GM21717 (cell line): ENCODE measurements at regions not wholly inside any gene's neighbourhood (a gene's known extent, or its start where the extent isn't known, plus 50 kb on each side); places are given as distances from the start of the nearest gene placed in this dataset.
"Not testable (repeated sequence)": the region's sequence is repeated elsewhere in the genome, so short reads cannot be mapped to it uniquely, and the experiment has no call there.

ENCODE experiments used
- ATAC-seq: cut with Tn5 transposase; IDR thresholded peaks from one replicate; pipeline ENCODE4 v1.9.1; 2021; ENCODE audit warnings: mild to moderate bottlenecking, moderate library complexity; ENCODE audit not compliant: unreplicated experiment

DNA sequence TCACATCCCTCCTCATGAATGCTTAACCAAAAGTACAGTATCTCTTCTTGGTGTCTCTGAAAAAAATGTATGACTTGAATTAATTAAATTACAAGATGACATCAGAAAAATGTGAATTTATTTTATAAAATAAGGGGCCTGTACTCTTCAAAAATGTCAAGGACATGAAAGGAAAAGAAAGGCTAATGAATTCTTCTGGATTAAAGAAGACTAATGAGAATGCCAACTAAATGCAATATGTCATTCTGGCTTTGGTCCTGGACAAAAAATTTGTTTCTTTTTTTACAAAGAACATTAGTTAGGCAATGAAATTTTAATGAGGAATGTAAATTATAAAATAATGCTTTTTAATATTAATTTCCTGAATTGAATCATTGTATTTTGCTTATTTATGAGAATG, 1125.7 kb downstream of the DNAJB9 start:
- no peak for ATAC-seq

DNA sequence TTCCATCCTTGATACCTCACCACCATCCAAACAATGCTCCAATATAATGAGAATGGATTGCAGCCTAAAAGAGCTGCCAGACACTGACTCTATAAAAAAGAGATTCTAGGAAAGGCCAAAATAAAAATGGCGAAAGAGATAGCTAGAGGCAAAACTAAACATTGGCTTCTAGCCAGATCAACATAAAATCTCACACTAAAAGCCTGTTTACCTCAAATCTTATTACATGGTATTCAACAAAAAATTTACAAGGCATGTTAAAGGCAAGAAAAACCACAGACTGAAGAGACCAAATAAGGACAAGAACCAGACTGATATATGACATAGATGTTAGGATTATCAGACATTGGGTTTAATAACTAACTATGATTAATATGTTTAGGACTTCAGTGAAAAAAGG, 1127.0 kb downstream of the DNAJB9 start:
- no peak for ATAC-seq

DNA sequence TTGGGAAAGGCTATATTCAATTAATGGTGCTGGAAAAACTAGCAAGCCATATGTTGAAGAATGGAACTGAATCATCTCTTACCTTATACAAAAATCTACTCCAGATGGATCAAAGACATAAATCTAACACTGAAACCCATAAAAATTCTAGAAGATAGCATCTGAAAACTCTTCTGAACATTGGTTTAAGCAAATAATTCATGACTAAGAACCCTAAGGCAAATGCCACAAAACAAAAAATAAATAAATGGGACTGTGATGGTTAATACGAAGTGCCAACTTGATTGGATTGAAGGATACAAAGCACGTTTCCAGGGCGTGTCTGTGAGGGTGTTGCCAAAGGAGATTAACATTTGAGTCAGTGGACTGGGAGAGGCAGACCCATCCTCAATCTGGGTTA, 1130.0 kb downstream of the DNAJB9 start:
- no peak for ATAC-seq

DNA sequence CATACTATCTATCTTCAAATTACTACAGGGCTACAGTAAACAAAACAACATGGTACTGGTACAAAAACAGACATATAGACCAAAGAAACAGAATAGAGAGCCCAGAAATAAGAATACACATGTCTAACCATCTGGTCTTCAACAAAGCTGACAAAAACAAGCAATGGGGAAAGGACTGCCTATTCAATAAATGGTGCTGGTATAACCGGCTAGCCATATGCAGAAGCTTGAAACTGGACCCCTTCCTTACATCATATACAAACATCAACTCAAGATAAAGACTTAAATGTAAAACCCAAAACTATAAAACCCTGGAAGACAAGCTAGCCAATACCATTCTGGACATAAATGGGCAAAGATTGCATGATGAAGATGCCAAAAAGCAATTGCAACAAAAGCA, 1143.7 kb downstream of the DNAJB9 start:
- no peak for ATAC-seq

DNA sequence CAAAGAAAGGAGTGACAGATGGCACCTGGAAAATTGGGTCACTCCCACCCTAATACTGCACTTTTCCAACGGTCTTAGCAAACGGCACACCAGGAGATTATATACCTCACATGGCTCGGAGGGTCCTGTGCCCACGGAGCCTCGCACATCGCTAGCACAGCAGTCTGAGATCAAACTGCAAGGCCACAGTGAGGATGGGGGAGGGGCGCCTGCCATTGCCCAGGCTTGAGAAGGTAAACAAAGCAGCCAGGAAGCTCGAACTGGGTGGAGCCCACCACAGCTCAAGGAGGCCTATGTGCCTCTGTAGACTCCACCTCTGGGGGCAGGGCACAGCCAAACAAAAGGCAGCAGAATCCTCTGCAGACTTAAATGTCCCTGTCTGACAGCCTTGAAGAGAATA, 1149.7 kb downstream of the DNAJB9 start:
- not testable (repeated sequence) for ATAC-seq

DNA sequence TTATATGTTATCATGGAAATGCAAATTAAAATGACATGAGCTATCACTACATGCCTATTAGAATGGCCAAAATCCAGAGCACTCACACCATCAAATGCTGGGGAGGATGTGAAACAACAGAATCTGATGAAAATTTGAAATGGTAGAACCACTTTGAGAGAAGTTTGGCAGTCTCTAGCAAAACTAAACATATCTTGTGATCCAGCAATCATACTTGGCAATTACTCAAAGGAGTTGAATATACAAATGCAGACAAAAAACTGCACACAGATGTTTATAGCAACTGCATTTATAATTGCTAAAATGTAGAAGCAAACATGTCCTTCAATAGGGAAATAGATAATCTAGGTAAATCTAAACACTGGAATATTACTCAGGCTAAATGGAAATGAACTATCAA, 1164.9 kb downstream of the DNAJB9 start:
- no peak for ATAC-seq

DNA sequence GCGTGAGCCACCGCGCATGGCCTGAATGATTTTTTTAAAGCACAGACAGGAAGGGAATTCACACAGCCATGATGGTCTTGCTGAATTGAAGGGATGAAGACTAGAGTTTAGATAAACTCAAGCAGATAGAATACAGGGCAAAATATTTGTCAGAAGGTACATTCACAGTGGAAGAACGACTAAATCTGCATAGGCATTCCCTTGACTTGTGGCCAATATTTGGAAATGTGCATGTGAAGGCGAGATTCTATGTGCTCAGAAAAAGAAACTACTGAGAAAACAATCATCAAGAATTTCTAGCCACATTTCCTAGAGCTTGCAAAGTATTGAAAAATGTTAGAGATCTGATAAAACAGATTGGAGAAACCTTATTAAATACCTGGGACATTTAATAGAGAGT, 1166.2 kb downstream of the DNAJB9 start:
- ATAC-seq, result no peak

DNA sequence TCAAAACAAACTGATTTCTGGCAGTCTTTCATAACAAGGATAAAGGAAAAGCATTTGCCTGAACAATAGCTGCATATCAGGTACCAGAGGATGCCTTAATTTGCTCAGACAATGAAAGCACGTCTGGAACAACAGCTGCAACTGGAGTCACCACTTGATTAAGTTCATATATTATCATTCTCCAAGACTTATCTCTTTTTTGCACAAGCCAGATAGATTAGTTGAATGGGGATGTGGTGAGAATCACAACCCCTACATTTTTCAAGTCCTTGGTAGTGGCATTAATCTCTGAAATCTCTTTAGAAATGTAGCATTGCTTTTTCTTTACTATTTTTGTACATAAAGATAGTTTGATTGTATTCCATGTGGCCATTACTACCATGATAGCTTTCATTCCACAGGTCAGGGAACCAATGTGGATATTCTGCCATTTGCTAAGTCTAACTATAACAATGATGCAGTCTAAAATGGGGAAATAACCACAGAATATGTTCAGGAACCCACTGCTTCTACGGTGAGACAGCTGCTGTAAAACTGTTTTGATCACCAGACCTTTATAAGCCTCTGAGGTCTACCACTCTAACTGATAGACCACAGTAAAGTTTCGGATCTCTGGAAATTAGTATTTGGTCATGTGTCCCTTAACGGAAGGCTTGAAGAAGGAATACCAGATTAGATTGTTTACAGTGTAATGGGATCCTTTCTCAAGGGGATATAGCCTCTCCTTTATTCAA, 1176.2 kb downstream of the DNAJB9 start:
- ATAC-seq, result no peak

DNA sequence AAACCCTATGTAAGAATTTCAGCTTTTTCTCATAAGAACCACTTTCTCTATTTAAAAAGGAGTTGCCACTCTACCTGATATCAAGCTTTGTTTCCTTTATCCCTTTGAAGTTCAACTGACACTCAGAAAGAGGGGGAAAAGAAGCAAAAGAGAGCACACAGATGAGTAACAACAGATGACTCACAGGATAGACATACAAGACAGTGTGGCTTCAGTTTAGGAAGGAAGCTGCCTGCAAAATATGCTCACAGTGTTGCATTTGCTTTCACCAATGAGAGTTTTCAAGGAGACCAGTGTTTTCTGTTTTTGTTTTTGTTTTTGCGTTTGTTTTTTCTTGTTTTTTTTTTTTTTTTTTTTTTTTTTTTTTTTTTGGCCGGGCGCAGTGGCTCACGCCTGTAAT, 1181.6 kb downstream of the DNAJB9 start:
- no peak for ATAC-seq

DNA sequence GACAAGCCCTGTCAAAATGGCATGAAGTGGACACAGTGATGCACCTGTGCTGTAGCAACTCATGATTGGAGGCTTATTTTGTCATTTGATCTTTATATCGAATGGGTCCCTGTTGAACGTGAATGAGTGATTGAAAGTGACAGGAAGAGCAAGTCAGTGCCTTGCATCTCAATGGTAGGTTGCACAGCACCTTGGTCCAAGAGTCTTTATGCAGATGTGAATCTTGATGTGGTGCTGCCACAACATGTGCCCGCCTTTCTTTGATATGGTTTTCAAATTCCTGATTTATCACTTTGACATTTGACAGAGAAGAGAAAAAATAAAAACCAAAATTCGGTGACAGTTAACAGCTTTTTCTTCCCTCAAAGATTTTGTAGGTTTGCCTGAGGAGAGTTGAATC, 1182.4 kb downstream of the DNAJB9 start:
- no peak for ATAC-seq

DNA sequence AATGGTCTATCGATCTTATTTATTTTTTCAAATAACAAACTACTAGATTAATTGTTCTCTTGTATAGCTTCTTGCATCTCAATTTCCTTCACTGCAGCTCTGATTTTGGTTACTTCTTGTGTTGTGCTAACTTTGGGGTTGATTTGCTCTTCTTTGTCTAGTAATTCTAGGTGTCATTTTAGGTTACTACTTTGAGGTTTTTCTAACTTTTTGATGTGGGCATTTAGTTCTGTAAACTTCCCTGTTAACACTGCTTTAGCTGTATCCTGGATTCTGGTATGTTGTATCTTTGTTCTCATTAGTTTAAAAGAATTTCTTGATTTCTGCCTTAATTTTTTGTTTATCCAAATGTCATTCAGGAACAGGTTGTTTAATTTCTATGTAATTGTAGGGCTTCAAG, 1188.0 kb downstream of the DNAJB9 start:
- no peak for ATAC-seq

DNA sequence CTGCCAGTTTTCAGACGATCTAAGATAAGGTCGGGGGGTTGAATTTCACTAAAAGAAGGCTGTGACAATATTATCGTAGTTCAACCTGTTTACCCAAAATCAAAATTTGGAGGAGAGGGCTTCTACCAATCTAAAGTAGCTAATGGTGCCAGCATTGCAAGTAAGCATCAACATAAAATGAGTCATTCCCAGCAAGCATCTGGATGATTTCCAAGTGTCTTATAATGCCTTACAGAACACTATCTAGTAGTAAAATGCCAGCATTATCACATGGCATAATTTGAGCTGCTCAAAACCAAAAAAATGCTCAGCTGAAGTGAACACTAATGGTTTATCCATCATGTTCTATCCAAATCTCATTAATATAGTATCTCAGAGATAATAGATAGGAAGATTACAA, 1193.9 kb downstream of the DNAJB9 start:
- ATAC-seq, result no peak

DNA sequence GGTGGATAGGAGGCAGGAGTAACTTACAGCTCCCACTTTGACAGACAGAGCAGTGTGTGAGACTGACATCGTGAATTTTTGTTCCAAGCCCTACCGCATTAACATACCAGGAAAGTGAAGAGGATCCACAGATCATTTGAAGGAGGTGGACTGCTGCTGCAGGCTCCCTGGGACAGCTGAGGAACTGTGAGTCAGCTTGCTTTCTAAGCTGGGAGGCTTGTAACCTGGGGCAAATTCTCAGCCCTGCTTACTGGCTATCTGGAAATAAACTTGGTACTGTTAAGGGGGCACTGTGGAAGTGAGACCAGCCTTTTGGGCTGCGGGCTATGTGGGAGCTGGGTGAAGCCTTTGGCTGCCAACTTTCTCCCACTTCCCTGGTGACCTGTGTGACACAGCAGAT, 1202.5 kb downstream of the DNAJB9 start:
- no peak for ATAC-seq

DNA sequence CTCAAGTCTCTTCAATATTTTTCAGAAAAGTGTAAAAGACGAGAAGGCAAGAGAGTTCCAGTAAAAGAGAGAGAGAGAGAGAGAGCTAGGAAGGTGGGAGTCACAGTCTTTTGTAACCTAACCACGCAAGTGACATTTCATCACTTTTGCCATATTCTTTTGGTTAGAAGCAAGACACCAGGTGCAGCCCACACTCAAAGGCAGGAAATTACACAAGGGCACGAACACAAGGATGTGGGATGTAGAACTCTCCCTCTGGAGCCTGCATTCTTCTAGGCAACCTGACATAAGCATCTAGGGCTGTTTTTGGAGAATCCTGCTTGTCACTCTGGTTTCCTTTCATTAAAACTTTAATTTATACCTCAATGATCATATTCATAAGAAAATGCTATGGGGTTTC, 1213.1 kb downstream of the DNAJB9 start:
- ATAC-seq, result no peak

DNA sequence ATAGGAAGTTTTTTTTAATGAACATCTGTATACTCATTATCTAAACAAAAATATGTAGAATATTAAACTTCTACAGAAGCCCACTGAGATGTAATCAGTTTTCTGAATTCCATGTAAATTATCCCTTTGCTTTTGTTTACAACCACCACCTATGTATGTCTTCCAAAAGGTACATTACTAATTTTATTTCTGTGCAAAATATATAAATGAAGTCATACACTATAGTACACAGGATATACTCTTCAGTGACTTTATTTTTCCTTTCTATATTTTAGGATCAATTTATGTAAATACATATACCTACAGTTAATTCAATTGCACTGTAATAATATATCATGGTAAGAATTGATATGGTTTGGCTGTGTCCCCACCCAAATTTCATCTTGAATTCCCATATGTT, 1236.9 kb downstream of the DNAJB9 start:
- ATAC-seq, result no peak

DNA sequence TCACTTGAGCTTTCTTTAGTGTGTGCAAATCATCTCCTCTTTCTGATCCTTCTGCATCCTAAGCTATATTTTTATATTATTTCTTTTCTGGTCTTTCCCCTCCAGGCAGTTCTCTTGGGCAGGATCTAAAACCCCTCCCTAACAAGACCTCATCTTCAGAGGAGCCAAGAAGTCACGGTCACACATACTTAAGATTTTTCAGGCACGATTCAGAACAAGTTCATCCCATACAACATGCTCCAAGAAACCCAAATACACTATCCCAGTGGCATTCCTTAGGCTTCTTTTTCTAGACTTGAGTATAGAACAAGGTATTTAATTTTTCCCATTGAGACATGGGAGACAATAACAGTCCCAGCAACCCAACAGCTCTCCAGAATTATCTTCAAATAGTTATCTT, 1251.5 kb downstream of the DNAJB9 start:
- no peak for ATAC-seq

DNA sequence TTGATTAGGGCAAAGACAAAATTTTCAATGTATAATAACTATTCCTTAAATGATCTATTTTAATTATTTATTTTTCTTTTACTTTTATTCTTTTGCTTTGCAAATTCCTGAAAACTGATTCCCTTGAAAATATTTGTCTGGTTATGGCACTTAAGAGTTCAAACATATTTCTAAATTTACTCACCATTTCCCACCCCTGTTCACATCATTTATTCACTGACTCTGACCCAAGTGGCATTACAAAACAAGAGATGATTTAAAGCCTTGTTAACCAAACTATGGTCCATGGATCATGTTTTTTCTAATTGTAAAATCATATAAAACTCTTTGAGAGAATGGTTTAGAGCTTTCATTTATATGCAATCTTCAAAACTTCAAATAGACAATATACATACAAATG, 1256.1 kb upstream of the LRRN3 start:
- no peak for ATAC-seq

DNA sequence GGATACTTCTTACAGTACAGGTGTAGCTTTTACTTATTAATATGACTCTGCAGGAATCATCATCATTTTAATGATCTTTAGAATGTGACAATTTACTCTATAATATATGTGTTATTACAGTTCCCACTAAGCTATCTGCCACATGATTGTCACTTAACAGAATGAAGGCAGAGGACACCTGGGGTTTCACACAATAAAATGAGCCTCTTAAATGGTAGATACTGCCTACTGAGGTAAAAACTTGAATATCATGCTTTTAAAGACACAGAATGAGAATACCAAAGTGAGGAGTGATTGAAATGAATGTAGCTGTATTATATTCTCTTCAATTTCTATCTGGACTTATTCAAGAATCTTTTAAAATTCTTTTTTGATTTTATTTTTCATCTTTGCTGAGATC, 1255.3 kb upstream of the LRRN3 start:
- no peak for ATAC-seq

DNA sequence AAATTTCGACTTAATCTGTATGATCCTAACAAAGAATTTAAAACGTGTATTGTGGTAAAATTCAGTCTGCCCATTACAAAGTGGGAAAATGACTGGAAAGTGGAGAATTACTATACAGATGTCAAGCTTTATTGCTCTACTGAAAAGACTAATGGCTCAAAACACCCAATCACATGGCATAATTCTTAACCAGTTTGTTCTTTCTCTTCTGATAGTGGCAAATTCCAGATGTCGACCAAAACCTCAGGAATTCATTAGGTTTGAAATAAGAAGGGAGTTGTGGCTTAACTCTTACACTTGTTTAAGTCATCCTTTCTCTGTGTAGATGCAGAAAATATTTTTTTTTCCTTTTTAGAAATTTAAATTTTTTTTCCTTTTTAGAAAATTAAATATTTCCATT, 1254.9 kb upstream of the LRRN3 start:
- no peak for ATAC-seq

DNA sequence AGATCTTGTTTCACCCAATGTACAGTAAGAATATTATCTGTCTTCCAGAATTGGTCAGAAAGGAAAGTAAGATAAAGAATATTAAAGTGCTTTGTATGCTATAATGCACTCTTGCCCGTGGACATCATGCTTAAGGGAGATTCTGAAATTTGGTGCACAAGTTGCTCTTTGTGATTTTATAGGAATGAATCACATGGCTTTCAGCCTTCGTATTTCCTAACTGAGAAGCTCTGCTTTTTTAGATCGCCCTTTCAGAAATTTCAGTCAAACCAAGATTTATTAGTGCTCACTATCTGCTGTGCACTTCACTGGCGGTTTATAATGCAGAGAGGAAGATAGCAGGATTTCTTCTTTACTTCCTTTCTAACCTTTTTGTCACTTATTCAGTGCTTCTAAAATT, 1248.5 kb upstream of the LRRN3 start:
- no peak for ATAC-seq

DNA sequence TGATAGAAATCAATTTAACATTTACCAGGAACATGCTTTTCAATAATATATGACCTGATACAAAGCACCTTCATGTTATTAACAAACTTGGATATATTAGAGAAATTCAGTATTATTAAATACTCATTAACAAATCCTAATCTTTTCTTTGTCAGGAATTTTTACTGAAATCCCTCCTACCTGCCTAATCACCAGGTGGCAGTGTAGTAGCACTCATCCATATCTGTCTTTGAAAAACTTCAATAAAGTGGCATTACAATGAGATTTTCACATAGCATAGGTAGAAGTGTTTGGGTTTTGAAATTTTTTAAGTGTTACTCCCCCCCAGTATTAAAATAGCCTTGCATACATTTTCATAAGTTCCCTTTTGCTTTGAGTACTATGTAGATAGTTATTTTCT, 1246.6 kb upstream of the LRRN3 start:
- ATAC-seq, result no peak

DNA sequence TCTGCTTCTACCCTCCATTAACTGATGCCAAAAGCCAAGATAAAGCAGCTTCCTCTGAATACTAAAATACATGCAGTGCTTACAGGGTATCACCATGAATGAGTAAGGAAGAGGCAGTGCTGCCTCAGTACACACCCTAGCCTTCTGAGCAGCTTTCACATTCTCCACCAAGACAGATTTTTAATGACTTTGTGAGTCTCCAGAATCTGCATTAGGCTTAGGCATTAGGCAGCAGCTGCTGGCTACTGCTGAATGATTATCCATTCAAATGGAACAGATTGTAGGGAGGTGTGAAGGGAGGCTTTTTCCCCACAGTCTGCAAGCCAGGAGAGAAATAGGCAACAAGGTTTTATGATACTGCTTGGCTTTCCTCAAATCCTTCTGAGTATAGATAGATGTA, 1226.7 kb upstream of the LRRN3 start:
- no peak for ATAC-seq

DNA sequence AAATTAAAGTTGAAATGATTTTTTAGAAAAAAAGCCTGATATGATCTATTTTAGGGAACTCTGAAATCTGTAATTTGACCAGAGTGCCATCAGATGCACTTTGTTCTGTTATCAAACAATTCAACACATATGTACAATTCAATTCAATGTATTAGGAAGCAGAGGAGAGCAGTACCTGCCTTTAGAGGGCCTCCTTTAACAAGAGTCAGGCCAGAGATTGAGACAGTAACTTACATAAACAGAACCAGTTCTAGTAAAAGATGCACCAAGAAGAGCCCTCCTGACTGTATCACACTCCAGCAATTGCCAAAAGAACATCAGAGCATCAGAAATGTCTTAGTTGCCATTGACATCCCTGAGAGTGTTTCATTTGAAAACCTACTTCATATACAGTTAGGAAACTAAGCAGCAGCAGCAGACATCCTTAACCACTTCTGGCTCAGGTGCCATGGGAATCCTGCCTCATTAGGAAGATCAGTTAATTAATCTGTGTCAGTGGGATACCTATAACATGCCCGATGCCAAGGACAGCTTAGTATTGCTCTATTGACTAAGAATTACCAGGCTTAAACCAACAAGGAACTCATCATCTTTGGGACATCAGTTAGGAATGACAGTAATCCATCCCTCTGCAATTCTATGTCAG, 1222.6 kb upstream of the LRRN3 start:
- no peak for ATAC-seq
